Panc1 (cell line): ENCODE measurements at regions not wholly inside any gene's neighbourhood (a gene's known extent, or its start where the extent isn't known, plus 50 kb on each side); places are given as distances from the start of the nearest gene placed in this dataset.

Experiments
- POLR2AphosphoS5 ChIP-seq: IDR thresholded peaks from 2 replicates; pipeline ENCODE4 v1.6.1; 2012; ENCODE audit warnings: mild to moderate bottlenecking, low read depth, low read length, moderate library complexity
- SIN3A ChIP-seq: IDR thresholded peaks from 2 replicates; pipeline ENCODE4 v1.6.1; 2012; ENCODE audit warnings: low read depth, mild to moderate bottlenecking, low read length, moderate library complexity, borderline replicate concordance; ENCODE audit not compliant: insufficient read depth
- TCF7L2 ChIP-seq: IDR thresholded peaks from 2 replicates; pipeline ENCODE4 v1.6.1; 2011; ENCODE audit warnings: mild to moderate bottlenecking, low read depth, low read length, inconsistent platforms
- TF ChIP-seq, protein P1 (sequence below): fragments of 450-650 bp; IDR thresholded peaks from 2 replicates; pipeline ENCODE4 v1.5.1; 2017; ENCODE audit warnings: mild to moderate bottlenecking
- TF ChIP-seq, protein P2 (sequence below), 2 experiments: IDR thresholded peaks; 2 replicates each; pipeline ENCODE4 v1.6.1; 2011 to 2012; ENCODE audit warnings: low read depth in 2 of 2, control low read depth in 1 of 2, low read length in 1 of 2, mild to moderate bottlenecking in 1 of 2, moderate library complexity in 1 of 2; ENCODE audit not compliant: insufficient read depth in 1 of 2

DNA sequence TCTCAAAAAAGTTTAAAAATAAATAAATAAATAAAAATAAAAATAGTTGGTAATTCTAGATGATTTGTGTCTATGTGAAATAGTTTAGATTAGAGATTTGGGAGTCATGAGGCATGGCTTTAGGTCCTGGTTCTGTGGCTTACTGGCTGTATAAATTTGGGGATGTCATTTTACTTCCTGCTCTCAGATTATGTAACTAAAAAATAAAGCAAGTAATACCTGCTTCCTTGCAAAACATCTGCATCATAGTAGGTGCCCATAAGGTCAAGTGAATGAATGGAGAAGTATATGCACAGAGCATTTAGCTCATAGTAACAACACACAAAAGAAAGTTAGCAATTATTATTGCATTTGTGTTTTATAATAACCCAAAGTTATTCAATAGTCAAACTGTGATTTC, 287.7 kb upstream of the TLE4 start:
- TF ChIP-seq TCF7L2 (no peak), SIN3A (no peak), POLR2AphosphoS5 (no peak)
- TF ChIP-seq, protein P1, sequence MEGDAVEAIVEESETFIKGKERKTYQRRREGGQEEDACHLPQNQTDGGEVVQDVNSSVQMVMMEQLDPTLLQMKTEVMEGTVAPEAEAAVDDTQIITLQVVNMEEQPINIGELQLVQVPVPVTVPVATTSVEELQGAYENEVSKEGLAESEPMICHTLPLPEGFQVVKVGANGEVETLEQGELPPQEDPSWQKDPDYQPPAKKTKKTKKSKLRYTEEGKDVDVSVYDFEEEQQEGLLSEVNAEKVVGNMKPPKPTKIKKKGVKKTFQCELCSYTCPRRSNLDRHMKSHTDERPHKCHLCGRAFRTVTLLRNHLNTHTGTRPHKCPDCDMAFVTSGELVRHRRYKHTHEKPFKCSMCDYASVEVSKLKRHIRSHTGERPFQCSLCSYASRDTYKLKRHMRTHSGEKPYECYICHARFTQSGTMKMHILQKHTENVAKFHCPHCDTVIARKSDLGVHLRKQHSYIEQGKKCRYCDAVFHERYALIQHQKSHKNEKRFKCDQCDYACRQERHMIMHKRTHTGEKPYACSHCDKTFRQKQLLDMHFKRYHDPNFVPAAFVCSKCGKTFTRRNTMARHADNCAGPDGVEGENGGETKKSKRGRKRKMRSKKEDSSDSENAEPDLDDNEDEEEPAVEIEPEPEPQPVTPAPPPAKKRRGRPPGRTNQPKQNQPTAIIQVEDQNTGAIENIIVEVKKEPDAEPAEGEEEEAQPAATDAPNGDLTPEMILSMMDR, result no peak
- TF ChIP-seq, protein P2, sequence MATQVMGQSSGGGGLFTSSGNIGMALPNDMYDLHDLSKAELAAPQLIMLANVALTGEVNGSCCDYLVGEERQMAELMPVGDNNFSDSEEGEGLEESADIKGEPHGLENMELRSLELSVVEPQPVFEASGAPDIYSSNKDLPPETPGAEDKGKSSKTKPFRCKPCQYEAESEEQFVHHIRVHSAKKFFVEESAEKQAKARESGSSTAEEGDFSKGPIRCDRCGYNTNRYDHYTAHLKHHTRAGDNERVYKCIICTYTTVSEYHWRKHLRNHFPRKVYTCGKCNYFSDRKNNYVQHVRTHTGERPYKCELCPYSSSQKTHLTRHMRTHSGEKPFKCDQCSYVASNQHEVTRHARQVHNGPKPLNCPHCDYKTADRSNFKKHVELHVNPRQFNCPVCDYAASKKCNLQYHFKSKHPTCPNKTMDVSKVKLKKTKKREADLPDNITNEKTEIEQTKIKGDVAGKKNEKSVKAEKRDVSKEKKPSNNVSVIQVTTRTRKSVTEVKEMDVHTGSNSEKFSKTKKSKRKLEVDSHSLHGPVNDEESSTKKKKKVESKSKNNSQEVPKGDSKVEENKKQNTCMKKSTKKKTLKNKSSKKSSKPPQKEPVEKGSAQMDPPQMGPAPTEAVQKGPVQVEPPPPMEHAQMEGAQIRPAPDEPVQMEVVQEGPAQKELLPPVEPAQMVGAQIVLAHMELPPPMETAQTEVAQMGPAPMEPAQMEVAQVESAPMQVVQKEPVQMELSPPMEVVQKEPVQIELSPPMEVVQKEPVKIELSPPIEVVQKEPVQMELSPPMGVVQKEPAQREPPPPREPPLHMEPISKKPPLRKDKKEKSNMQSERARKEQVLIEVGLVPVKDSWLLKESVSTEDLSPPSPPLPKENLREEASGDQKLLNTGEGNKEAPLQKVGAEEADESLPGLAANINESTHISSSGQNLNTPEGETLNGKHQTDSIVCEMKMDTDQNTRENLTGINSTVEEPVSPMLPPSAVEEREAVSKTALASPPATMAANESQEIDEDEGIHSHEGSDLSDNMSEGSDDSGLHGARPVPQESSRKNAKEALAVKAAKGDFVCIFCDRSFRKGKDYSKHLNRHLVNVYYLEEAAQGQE (IDR thresholded peaks at IDR 0.05; ENCODE audit: insufficient read depth in 1 of 2, low read depth in 2 of 2, low read length in 1 of 2), result no peak
